ENCODE measurements at regions not wholly inside any gene's neighbourhood (a gene's known extent, or its start where the extent isn't known, plus 50 kb on each side); places are given as distances from the start of the nearest gene placed in this dataset.

DNA sequence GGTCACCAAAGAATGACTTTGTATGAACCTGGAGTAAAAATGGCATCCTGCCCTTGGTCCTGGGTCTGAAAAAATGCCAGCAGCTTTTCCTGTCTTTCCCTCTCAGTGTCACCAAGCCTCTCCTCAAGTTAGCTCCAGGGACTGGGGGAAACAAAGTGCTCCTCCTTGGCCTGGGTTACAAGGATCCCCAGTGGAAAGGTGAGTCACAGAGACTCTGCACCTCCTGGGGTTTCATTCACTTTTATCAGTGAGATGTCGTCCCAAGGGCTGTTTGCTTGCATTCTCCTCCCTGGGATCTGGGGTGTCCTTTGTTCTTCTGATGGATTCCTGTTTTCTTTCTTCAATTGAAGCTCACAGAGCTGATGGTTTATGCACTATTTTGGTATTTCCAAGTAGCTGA lies 93.2 kb upstream of the CSNK1A1L start:
- TF ChIP-seq EZH2 (IDR thresholded peaks at IDR 0.05; ENCODE audit: insufficient read depth, poor library complexity, severe bottlenecking) (no peak), EZH2phosphoT487 (IDR thresholded peaks at IDR 0.05; ENCODE audit: insufficient read depth, low read depth) (no peak)
